Fibroblast of the aortic adventitia (primary cell): ENCODE measurements at regions not wholly inside any gene's neighbourhood (a gene's known extent, or its start where the extent isn't known, plus 50 kb on each side); places are given as distances from the start of the nearest gene placed in this dataset.

Source experiments
- DNase-seq: peaks from one replicate; pipeline ENCODE4 v3.0.0-alpha.2; 2010; ENCODE audit warnings: low read depth
- H3K4me3 ChIP-seq: 2 replicates; pipeline ENCODE4 v1.5.1; 2011; ENCODE audit warnings: low read depth, mild to moderate bottlenecking, control low read depth, low read length, moderate library complexity
- CTCF ChIP-seq: IDR thresholded peaks from 2 replicates; pipeline ENCODE4 v1.5.1; 2011; ENCODE audit warnings: mild to moderate bottlenecking, low read length, control low read depth, inconsistent platforms; ENCODE audit not compliant: insufficient read depth

GRCh38 chr20:59470521-59470920 lies 133.8 kb upstream of the PHACTR3 start:
- TF ChIP-seq CTCF, result no peak
- no peak overlapping the region for H3K4me3 ChIP-seq
- DNase-seq, result no peak

- no peak overlapping the region for H3K4me3 ChIP-seq
- no peak for DNase-seq
Observed at GRCh38 chr20:59471653-59472421, 132.5 kb upstream of the PHACTR3 start.

GRCh38 chr20:59473742-59474141 lies 130.6 kb upstream of the PHACTR3 start:
- DNase-seq, result no peak
- no peak for TF ChIP-seq CTCF

More at GRCh38 chr20:59471653-59472421, 132.5 kb upstream of the PHACTR3 start:
- no peak for TF ChIP-seq CTCF

GRCh38 chr20:59481067-59481466 lies 123.3 kb upstream of the PHACTR3 start:
- no peak for DNase-seq
- no peak for TF ChIP-seq CTCF
- H3K4me3 ChIP-seq, result no peak overlapping the region

More at GRCh38 chr20:59473742-59474141, 130.6 kb upstream of the PHACTR3 start:
- no peak overlapping the region for H3K4me3 ChIP-seq

GRCh38 chr20:59481477-59482018 lies 122.8 kb upstream of the PHACTR3 start:
- H3K4me3 ChIP-seq, result no peak overlapping the region
- no peak for DNase-seq
- TF ChIP-seq CTCF, result no peak

GRCh38 chr20:59482351-59483187 lies 121.8 kb upstream of the PHACTR3 start:
- DNase-seq, result no peak
- H3K4me3 ChIP-seq, result no peak overlapping the region
- TF ChIP-seq CTCF, result no peak
